ENCODE measurements at regions not wholly inside any gene's neighbourhood (a gene's known extent, or its start where the extent isn't known, plus 50 kb on each side); places are given as distances from the start of the nearest gene placed in this dataset.

GRCh38 chr3:110413807-110414748, 657.5 kb upstream of the NECTIN3 start:
- Histone ChIP-seq H3K79me1 (ENCODE audit: insufficient read depth, low read depth, low read length, poor library complexity, severe bottlenecking) (no peaks in the 10 kb centered on the region), H2BK12ac (ENCODE audit: insufficient read length, low read depth, low read length) (no peak overlapping the region), H2AFZ (ENCODE audit: low read length) (no peak overlapping the region), H2BK15ac (ENCODE audit: low read depth, low read length) (no peak overlapping the region), H3K4me2 (ENCODE audit: insufficient read depth, insufficient read length, low read length) (no peak overlapping the region), H3K18ac (ENCODE audit: insufficient read length, low read depth, low read length) (no peak overlapping the region), H3K23me2 (ENCODE audit: insufficient read length, low read depth, low read length, poor library complexity, severe bottlenecking) (no peaks in the 10 kb centered on the region), H3K23ac (ENCODE audit: insufficient read length, low read depth, low read length) (no peak overlapping the region), H2BK120ac (ENCODE audit: low read depth, low read length, poor library complexity, severe bottlenecking) (no peak overlapping the region), H3K27ac (ENCODE audit: insufficient read length, low read depth, low read length) (no peak overlapping the region), H4K20me1 (ENCODE audit: control insufficient read depth, insufficient read depth, insufficient read length) (no peaks in the 10 kb centered on the region), H4K5ac (ENCODE audit: insufficient read length, low read depth, low read length) (no peak overlapping the region), H3K4me1 (ENCODE audit: insufficient read depth, low read length) (no peaks in the 10 kb centered on the region), H3K14ac (ENCODE audit: insufficient read depth, low read length) (no peak overlapping the region), H2BK5ac (ENCODE audit: insufficient read length, low read length) (no peak overlapping the region), H4K91ac (ENCODE audit: insufficient read length, low read depth, low read length) (no peak overlapping the region), H3K79me2 (ENCODE audit: insufficient read depth, low read length) (no peaks in the 10 kb centered on the region), H3T11ph (ENCODE audit: low read length) (no peak overlapping the region), H2BK20ac (ENCODE audit: low read depth, low read length, poor library complexity, severe bottlenecking) (no peak overlapping the region), H3K4ac (ENCODE audit: low read depth, low read length) (no peak overlapping the region), H3K9me3 (ENCODE audit: control insufficient read depth, low read depth, low read length) (no peaks in the 10 kb centered on the region), H2AK5ac (ENCODE audit: insufficient read length, low read length) (no peak overlapping the region), H3K56ac (ENCODE audit: insufficient read length, low read depth, low read length) (no peak overlapping the region), H3K27me3 (ENCODE audit: insufficient read depth, low read length) (no peaks in the 10 kb centered on the region), H3K9ac (ENCODE audit: extremely low read depth, insufficient read length, low read length) (no peak overlapping the region), H4K8ac (replicated peaks; ENCODE audit: insufficient read length, low read depth, low read length) (no peak overlapping the region)
- Mint-ChIP-seq H3K27ac (no peak overlapping the region; a peak in 1 of 7 replicates), H3K36me3 (ENCODE audit: insufficient read depth in 1 of 3, low read depth in 3 of 3) (no peaks in the 10 kb centered on the region), H3K4me3 (no peak overlapping the region), H3K4me1 (peaks cover 0 to 2% of the 10 kb centered on the region in 2 experiments; a peak in 1 of 4 replicates), H3K9me3 (no peaks in the 10 kb centered on the region), H3K27me3 (ENCODE audit: low read depth) (no peaks in the 10 kb centered on the region)
- WGBS (ENCODE audit: extremely low coverage, insufficient read length, low lambda C conversion rate) = no CpG with 5 or more reads among the region's 4 CpGs
- no peak for TF ChIP-seq CTCF (conservative IDR thresholded peaks at IDR 0.05)
- no peak for DNase-seq

Measured in H9 (cell line).